D721Med (cell line): ENCODE measurements at regions not wholly inside any gene's neighbourhood (a gene's known extent, or its start where the extent isn't known, plus 50 kb on each side); places are given as distances from the start of the nearest gene placed in this dataset.

Experiments used
- DNase-seq: peaks from one replicate; pipeline ENCODE4 v3.0.0; 2011; ENCODE audit warnings: low spot score; ENCODE audit not compliant: insufficient read length
- FAIRE-seq: peaks from 2 replicates; lab custom pipeline; 2011; peaks lifted over from hg19 to GRCh38; lab: Jason Lieb, UNC
- TF ChIP-seq, protein P1 (sequence below): IDR thresholded peaks from 2 replicates; pipeline ENCODE4 v1.5.1; 2012; ENCODE audit warnings: mild to moderate bottlenecking, control low read depth; ENCODE audit not compliant: insufficient read depth; ENCODE audit errors: missing control alignments

DNA sequence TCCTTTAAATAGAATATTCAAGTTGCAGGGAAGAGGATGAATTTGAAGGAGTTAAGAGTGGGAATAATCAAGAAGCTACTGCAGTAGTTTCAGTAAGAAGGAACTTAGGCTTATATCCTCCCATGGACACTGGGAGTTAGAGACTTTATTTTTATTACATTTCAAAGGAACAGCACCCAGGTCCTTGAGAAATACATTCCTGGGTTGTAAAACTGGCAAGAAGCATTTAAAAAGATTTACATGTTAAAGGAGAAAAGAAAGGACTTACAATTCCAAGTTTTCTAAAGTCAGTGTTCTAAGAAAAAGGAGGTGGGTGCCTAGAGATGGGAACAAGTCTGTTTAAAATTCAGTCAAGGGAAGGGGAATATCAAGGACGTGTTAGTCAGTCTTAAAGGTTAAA, 306.9 kb downstream of the JRKL start:
- FAIRE-seq (no peak), DNase-seq (no peak)
- TF ChIP-seq, protein P1, sequence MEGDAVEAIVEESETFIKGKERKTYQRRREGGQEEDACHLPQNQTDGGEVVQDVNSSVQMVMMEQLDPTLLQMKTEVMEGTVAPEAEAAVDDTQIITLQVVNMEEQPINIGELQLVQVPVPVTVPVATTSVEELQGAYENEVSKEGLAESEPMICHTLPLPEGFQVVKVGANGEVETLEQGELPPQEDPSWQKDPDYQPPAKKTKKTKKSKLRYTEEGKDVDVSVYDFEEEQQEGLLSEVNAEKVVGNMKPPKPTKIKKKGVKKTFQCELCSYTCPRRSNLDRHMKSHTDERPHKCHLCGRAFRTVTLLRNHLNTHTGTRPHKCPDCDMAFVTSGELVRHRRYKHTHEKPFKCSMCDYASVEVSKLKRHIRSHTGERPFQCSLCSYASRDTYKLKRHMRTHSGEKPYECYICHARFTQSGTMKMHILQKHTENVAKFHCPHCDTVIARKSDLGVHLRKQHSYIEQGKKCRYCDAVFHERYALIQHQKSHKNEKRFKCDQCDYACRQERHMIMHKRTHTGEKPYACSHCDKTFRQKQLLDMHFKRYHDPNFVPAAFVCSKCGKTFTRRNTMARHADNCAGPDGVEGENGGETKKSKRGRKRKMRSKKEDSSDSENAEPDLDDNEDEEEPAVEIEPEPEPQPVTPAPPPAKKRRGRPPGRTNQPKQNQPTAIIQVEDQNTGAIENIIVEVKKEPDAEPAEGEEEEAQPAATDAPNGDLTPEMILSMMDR = no peak

DNA sequence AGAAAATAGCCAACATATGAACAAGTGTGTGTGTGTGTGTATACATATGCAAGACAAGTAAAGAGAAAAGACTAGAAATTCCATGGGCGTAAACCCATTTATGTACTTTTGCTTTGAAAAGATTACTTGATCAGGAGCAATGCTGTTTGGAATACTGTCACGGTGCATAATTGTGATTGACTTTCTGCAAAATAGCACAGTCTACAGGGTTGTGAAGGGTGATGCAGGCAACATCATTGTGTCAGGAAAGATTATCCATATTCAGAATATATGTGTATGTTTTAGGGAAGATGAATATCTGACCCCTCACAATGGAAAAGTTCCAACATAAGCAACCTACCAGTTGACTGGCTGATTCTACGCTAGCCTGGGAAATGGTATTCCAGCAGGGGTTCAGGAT, 307.7 kb downstream of the JRKL start:
- no peak for DNase-seq
- no peak for FAIRE-seq
- TF ChIP-seq, protein P1 = no peak

DNA sequence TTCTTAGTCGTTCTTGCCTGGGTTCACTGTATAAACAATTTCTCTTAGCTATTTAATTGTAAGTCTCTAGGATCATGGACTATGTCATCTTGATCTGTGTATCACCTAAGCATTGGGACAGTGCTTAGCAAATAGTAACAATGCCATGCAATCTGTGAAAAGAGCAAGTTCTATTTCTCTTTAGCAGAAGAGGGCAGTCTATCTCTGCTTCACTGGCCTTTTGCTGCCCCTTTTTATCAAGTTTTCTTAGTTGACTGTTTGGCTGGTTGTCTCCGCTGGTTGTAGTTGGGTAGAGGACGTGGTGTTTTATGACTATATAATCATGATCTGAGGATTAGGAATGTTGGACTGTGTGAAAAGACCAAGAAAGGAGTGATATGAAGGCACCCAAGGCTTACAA, 315.0 kb downstream of the JRKL start:
- no peak for DNase-seq
- TF ChIP-seq, protein P1 = no peak
- no peak for FAIRE-seq

DNA sequence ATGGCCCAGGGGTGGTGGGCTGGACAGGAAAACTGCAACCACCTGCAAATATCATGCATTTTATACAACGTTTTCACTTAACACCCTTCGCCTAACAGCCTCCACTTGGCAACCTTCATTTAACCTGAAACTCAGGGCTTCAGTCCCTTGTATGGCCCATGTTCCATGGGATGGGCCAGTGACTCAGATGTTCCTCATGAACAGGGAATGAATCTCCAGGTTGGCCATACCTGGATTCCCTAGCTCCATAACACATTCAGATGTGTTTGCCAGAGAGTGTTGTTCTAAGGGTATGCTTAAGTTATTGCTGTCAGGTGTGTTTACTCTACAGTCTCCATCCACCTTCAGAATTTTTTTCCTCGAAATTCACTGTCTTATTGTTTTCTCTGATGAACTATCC, 316.9 kb downstream of the JRKL start:
- TF ChIP-seq, protein P1 = no peak
- DNase-seq = no peak
- no peak for FAIRE-seq

DNA sequence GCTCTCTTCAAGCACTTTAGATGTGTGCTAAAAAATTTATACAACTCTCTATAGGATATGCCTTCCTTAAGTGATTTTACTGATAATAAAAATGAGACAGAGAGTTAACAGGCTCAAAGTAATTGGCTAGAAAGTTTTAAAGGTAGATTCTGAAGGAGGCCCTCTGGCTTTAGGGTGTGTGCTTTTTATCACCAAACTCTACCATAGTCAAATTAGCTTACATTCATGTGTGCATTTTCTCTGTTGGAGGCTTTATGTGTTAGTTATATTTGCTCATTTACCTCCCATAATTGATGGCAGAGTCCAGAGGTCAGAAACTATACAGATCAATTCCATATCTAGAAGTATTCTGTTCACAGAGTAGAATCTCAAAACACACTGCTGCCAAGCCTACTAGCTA, 317.5 kb downstream of the JRKL start:
- TF ChIP-seq, protein P1 = no peak
- FAIRE-seq (no peak), DNase-seq (no peak)

DNA sequence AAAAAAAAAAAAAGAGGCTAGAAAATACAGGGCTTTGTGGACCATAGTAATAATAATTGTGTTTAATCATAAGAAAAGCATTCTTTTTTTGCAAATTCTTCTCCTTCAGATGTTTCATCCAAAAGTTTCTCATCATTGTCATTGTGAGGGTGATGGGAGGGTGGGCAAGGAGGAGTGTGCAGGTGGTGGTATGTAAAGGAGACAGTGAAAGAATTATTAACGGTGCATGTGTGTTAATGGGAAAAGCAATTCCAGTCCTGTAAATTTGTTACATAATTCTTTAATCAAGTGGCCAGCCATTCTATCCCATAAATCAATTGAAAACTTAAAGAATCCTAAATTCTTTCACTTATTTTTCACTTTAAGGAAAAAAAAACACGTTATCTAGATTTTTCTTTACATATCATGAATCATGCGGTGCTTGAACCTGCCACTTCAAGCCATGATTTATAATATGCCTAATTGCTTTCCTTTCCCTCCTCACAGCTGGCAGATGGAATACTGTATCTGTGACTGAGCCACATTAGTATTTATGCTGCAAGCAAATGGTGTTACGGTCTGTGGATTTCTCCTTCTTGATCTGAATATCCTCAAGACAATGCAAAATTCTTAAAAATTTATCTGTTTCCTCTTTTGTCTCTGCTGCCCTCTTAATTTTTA, 318.5 kb downstream of the JRKL start:
- DNase-seq = no peak
- TF ChIP-seq, protein P1 = no peak
- no peak for FAIRE-seq

DNA sequence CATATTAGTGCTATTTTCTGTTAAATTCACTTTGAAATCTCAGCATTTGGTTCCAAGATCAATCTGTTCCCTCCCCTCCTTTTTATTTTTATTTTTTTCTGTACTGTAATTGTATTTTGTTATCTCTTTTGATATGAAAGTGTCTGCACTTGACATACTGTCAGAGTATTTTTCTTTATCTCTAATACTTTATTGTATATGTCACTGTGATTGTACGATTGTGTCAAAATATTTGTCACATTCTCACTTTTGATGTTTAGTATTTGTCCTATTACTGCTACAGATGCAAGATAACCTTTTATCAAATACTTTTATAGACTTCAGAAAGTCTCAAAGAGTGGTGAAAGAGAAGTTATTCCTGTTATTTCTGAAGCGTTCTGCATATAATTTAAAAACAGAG, 323.5 kb downstream of the JRKL start:
- FAIRE-seq (no peak), DNase-seq (no peak)
- TF ChIP-seq, protein P1 = no peak
